Ovary (tissue), 3 donors: ENCODE measurements at regions not wholly inside any gene's neighbourhood (a gene's known extent, or its start where the extent isn't known, plus 50 kb on each side); places are given as distances from the start of the nearest gene placed in this dataset.

Experiments
- EP300 ChIP-seq: sonication (generic); formaldehyde crosslinking; IDR thresholded peaks from one replicate; pipeline ENCODE4 v1.6.1; 2017; ENCODE audit warnings: antibody characterized with exemption
- POLR2A ChIP-seq: fragments of 450-650 bp; IDR thresholded peaks from one replicate; pipeline ENCODE4 v1.6.1; 2017; ENCODE audit warnings: antibody characterized with exemption, mild to moderate bottlenecking, moderate library complexity
- TF ChIP-seq, protein P1 (sequence below), 3 donors: fragments of 450-650 bp in 2 of 3; fragments of 200-600 bp in 1 of 3; IDR thresholded peaks; one replicate each; pipeline versions ENCODE4 v1.5.1 to v1.8.0; 2016 to 2022; ENCODE audit warnings: antibody characterized with exemption in 3 of 3, mild to moderate bottlenecking in 1 of 3
- donor health status: DM: no; HTN: no; CAD: no.

DNA sequence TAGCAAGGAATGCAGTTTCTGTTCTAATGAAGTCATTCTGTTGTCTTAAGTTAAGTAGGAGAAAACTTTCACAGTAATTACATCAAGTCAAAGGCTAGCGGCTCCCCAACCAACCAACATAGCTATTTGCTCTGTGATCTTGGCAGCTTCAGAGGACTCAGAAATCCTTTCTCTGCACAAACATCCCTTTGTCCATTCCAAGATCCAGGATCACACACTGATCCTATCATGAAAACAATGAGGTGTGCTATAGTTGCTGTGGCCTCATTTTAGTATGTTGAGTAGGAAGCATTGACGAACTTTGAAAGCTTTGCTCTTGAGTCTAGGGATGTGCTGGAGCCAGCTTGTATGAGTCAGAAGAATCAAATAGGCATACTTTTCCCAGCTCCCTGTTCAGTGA, 218.2 kb upstream of the PRSS58 start:
- TF ChIP-seq, protein P1, sequence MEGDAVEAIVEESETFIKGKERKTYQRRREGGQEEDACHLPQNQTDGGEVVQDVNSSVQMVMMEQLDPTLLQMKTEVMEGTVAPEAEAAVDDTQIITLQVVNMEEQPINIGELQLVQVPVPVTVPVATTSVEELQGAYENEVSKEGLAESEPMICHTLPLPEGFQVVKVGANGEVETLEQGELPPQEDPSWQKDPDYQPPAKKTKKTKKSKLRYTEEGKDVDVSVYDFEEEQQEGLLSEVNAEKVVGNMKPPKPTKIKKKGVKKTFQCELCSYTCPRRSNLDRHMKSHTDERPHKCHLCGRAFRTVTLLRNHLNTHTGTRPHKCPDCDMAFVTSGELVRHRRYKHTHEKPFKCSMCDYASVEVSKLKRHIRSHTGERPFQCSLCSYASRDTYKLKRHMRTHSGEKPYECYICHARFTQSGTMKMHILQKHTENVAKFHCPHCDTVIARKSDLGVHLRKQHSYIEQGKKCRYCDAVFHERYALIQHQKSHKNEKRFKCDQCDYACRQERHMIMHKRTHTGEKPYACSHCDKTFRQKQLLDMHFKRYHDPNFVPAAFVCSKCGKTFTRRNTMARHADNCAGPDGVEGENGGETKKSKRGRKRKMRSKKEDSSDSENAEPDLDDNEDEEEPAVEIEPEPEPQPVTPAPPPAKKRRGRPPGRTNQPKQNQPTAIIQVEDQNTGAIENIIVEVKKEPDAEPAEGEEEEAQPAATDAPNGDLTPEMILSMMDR (IDR thresholded peaks at IDR 0.05) = no peak
- TF ChIP-seq EP300 (no peak), POLR2A (no peak)
